GM23338 (cell line): ENCODE measurements at regions not wholly inside any gene's neighbourhood (a gene's known extent, or its start where the extent isn't known, plus 50 kb on each side); places are given as distances from the start of the nearest gene placed in this dataset.

Experiments used
- ATAC-seq: fragments of 200-7000 bp; cut with Tn5 transposase; 3 replicates; pipeline ENCODE4 v1.9.1; 2020
- DNase-seq: peaks from one replicate; pipeline ENCODE4 v3.0.0-alpha.2; 2015; ENCODE audit warnings: low spot score
- H2AFZ ChIP-seq: fragments of 200-600 bp; sonication (generic); 2 replicates; pipeline ENCODE4 v1.8.0; 2016; ENCODE audit warnings: antibody characterized with exemption, mild to moderate bottlenecking, moderate library complexity
- H3F3A ChIP-seq: fragments of 200-600 bp; sonication (generic); replicated peaks from 2 replicates; pipeline ENCODE4 v1.8.0; 2017; ENCODE audit warnings: antibody characterized with exemption, mixed run types, low read depth
- H3K27ac ChIP-seq: fragments of 200-600 bp; sonication (generic); 2 replicates; pipeline ENCODE4 v1.6.1; 2016; ENCODE audit warnings: low read depth
- H3K27me3 ChIP-seq: fragments of 200-600 bp; sonication (generic); 2 replicates; pipeline ENCODE4 v1.8.0; 2016; ENCODE audit warnings: mild to moderate bottlenecking, mixed run types, moderate library complexity; ENCODE audit not compliant: insufficient read depth
- H3K36me3 ChIP-seq: fragments of 200-600 bp; sonication (generic); 2 replicates; pipeline ENCODE4 v1.8.0; 2016; ENCODE audit warnings: mild to moderate bottlenecking; ENCODE audit not compliant: insufficient read depth
- H3K4me1 ChIP-seq: fragments of 200-600 bp; sonication (generic); 2 replicates; pipeline ENCODE4 v1.8.0; 2016; ENCODE audit warnings: mild to moderate bottlenecking, moderate library complexity; ENCODE audit not compliant: insufficient read depth
- H3K4me2 ChIP-seq: fragments of 200-600 bp; sonication (generic); 2 replicates; pipeline ENCODE4 v1.7.1; 2017; ENCODE audit warnings: mixed run types
- H3K4me3 ChIP-seq: fragments of 200-600 bp; sonication (generic); 2 replicates; pipeline ENCODE4 v1.6.1; 2016; ENCODE audit warnings: mixed run types
- H3K79me2 ChIP-seq: fragments of 200-600 bp; sonication (generic); replicated peaks from 2 replicates; pipeline ENCODE4 v1.8.0; 2017; ENCODE audit warnings: mild to moderate bottlenecking; ENCODE audit not compliant: insufficient read depth
- H3K9me2 ChIP-seq: fragments of 200-600 bp; sonication (generic); 2 replicates; pipeline ENCODE4 v1.8.0; 2017; ENCODE audit not compliant: insufficient read depth
- H4K20me1 ChIP-seq: fragments of 200-600 bp; sonication (generic); replicated peaks from 2 replicates; pipeline ENCODE4 v1.8.0; 2017; ENCODE audit warnings: mild to moderate bottlenecking; ENCODE audit not compliant: insufficient read depth
- H3K27ac Mint-ChIP-seq: 2 replicates; pipeline ENCODE4 v1.8.0; 2020; ENCODE audit warnings: inconsistent platforms, mild to moderate bottlenecking, moderate library complexity, mixed read lengths
- H3K27me3 Mint-ChIP-seq: 3 replicates; pipeline ENCODE4 v1.8.0; 2022; ENCODE audit warnings: low read depth, mild to moderate bottlenecking, moderate library complexity, mixed read lengths, inconsistent platforms; ENCODE audit not compliant: insufficient read depth, poor library complexity
- H3K36me3 Mint-ChIP-seq: 3 replicates; pipeline ENCODE4 v1.8.0; 2021; ENCODE audit warnings: low read depth, mild to moderate bottlenecking, inconsistent platforms, moderate library complexity, mixed read lengths
- H3K4me1 Mint-ChIP-seq: 3 replicates; pipeline ENCODE4 v1.8.0; 2020; ENCODE audit warnings: mild to moderate bottlenecking, inconsistent platforms, mixed read lengths
- H3K4me3 Mint-ChIP-seq: 3 replicates; pipeline ENCODE4 v1.8.0; 2021; ENCODE audit warnings: moderate library complexity, mild to moderate bottlenecking, inconsistent platforms, mixed read lengths
- H3K9me3 Mint-ChIP-seq: 3 replicates; pipeline ENCODE4 v1.8.0; 2020; ENCODE audit warnings: moderate library complexity, mild to moderate bottlenecking, inconsistent platforms, mixed read lengths
- CREB1 ChIP-seq: fragments of 250-450 bp; sonication (Bioruptor Pico); IDR thresholded peaks from 2 replicates; pipeline ENCODE4 v1.5.0; 2020; ENCODE audit warnings: low read depth, mild to moderate bottlenecking, moderate library complexity
- CTCF ChIP-seq, 2 experiments: fragments of 200-600 bp in 1 of 2; sonication (generic) in 1 of 2; conservative IDR thresholded peaks; 2 replicates each; pipeline versions ENCODE4 v1.5.1 to v1.6.1; 2016 to 2017; ENCODE audit warnings: antibody characterized with exemption in 2 of 2, low read depth in 2 of 2, mild to moderate bottlenecking in 2 of 2, moderate library complexity in 1 of 2
- EZH2 ChIP-seq: fragments of 200-600 bp; sonication (generic); IDR thresholded peaks from one replicate; pipeline ENCODE4 v1.8.0; 2017; ENCODE audit warnings: antibody characterized with exemption, mild to moderate bottlenecking, low read depth; ENCODE audit not compliant: unreplicated experiment
- EZH2phosphoT487 ChIP-seq: fragments of 200-600 bp; sonication (generic); IDR thresholded peaks from one replicate; pipeline ENCODE4 v1.8.1; 2018; ENCODE audit warnings: antibody characterized with exemption; ENCODE audit not compliant: unreplicated experiment
- JUNB ChIP-seq: IDR thresholded peaks from one replicate; pipeline ENCODE4 v1.6.1; 2016; ENCODE audit warnings: antibody characterized with exemption; ENCODE audit not compliant: unreplicated experiment
- NANOG ChIP-seq: IDR thresholded peaks from 2 replicates; pipeline ENCODE4 v1.6.1; 2016; ENCODE audit warnings: antibody characterized with exemption, borderline replicate concordance
- POLR2AphosphoS5 ChIP-seq: IDR thresholded peaks from 2 replicates; pipeline ENCODE4 v1.6.1; 2016; ENCODE audit warnings: antibody characterized with exemption, low read depth
- REST ChIP-seq: IDR thresholded peaks from one replicate; pipeline ENCODE4 v1.6.1; 2018; ENCODE audit warnings: antibody characterized with exemption; ENCODE audit not compliant: unreplicated experiment
- STAT1 ChIP-seq: IDR thresholded peaks from one replicate; pipeline ENCODE4 v1.6.1; 2016; ENCODE audit warnings: antibody characterized with exemption; ENCODE audit not compliant: unreplicated experiment
- ZNF114 ChIP-seq: fragments of 250-450 bp; sonication (Bioruptor Pico); IDR thresholded peaks from 2 replicates; pipeline ENCODE4 v1.5.0; 2020; ENCODE audit warnings: mild to moderate bottlenecking, moderate library complexity
- ZNF331 ChIP-seq: fragments of 250-450 bp; sonication (Bioruptor Pico); IDR thresholded peaks from 2 replicates; pipeline ENCODE4 v1.5.0; 2020; ENCODE audit warnings: low read depth, mild to moderate bottlenecking, moderate library complexity
- TF ChIP-seq, protein P1 (sequence below): IDR thresholded peaks from 2 replicates; pipeline ENCODE4 v1.6.1; 2016; ENCODE audit warnings: antibody characterized with exemption
- TF ChIP-seq, protein P2 (sequence below): fragments of 250-450 bp; sonication (Bioruptor Pico); IDR thresholded peaks from 2 replicates; pipeline ENCODE4 v1.5.0; 2020; ENCODE audit warnings: mild to moderate bottlenecking, moderate library complexity

GRCh38 chr7:9149499-9150082, 716.2 kb downstream of the NXPH1 start:
- peak overlapping the region; percentile 81 for H3K27ac Mint-ChIP-seq
- H2AFZ ChIP-seq, result no peak overlapping the region
- no peak for ATAC-seq

More at GRCh38 chr7:9149499-9150082, 716.2 kb downstream of the NXPH1 start:
- H3K27ac ChIP-seq, result no peak overlapping the region
- no peak overlapping the region for H3K4me3 Mint-ChIP-seq
- no peaks in the 10 kb centered on the region for H3K27me3 Mint-ChIP-seq
- TF ChIP-seq JUNB (no peak), STAT1 (no peak), EZH2phosphoT487 (no peak), ZNF331 (CRISPR knock-in tag) (no peak), POLR2AphosphoS5 (no peak), CTCF (conservative IDR thresholded peaks at IDR 0.05; ENCODE audit: low read depth in 2 of 2) (no peak), EZH2 (no peak), ZNF114 (no peak), CREB1 (no peak), NANOG (no peak), REST (no peak)
- TF ChIP-seq, protein P1, sequence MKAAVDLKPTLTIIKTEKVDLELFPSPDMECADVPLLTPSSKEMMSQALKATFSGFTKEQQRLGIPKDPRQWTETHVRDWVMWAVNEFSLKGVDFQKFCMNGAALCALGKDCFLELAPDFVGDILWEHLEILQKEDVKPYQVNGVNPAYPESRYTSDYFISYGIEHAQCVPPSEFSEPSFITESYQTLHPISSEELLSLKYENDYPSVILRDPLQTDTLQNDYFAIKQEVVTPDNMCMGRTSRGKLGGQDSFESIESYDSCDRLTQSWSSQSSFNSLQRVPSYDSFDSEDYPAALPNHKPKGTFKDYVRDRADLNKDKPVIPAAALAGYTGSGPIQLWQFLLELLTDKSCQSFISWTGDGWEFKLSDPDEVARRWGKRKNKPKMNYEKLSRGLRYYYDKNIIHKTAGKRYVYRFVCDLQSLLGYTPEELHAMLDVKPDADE, result no peak
- TF ChIP-seq, protein P2, sequence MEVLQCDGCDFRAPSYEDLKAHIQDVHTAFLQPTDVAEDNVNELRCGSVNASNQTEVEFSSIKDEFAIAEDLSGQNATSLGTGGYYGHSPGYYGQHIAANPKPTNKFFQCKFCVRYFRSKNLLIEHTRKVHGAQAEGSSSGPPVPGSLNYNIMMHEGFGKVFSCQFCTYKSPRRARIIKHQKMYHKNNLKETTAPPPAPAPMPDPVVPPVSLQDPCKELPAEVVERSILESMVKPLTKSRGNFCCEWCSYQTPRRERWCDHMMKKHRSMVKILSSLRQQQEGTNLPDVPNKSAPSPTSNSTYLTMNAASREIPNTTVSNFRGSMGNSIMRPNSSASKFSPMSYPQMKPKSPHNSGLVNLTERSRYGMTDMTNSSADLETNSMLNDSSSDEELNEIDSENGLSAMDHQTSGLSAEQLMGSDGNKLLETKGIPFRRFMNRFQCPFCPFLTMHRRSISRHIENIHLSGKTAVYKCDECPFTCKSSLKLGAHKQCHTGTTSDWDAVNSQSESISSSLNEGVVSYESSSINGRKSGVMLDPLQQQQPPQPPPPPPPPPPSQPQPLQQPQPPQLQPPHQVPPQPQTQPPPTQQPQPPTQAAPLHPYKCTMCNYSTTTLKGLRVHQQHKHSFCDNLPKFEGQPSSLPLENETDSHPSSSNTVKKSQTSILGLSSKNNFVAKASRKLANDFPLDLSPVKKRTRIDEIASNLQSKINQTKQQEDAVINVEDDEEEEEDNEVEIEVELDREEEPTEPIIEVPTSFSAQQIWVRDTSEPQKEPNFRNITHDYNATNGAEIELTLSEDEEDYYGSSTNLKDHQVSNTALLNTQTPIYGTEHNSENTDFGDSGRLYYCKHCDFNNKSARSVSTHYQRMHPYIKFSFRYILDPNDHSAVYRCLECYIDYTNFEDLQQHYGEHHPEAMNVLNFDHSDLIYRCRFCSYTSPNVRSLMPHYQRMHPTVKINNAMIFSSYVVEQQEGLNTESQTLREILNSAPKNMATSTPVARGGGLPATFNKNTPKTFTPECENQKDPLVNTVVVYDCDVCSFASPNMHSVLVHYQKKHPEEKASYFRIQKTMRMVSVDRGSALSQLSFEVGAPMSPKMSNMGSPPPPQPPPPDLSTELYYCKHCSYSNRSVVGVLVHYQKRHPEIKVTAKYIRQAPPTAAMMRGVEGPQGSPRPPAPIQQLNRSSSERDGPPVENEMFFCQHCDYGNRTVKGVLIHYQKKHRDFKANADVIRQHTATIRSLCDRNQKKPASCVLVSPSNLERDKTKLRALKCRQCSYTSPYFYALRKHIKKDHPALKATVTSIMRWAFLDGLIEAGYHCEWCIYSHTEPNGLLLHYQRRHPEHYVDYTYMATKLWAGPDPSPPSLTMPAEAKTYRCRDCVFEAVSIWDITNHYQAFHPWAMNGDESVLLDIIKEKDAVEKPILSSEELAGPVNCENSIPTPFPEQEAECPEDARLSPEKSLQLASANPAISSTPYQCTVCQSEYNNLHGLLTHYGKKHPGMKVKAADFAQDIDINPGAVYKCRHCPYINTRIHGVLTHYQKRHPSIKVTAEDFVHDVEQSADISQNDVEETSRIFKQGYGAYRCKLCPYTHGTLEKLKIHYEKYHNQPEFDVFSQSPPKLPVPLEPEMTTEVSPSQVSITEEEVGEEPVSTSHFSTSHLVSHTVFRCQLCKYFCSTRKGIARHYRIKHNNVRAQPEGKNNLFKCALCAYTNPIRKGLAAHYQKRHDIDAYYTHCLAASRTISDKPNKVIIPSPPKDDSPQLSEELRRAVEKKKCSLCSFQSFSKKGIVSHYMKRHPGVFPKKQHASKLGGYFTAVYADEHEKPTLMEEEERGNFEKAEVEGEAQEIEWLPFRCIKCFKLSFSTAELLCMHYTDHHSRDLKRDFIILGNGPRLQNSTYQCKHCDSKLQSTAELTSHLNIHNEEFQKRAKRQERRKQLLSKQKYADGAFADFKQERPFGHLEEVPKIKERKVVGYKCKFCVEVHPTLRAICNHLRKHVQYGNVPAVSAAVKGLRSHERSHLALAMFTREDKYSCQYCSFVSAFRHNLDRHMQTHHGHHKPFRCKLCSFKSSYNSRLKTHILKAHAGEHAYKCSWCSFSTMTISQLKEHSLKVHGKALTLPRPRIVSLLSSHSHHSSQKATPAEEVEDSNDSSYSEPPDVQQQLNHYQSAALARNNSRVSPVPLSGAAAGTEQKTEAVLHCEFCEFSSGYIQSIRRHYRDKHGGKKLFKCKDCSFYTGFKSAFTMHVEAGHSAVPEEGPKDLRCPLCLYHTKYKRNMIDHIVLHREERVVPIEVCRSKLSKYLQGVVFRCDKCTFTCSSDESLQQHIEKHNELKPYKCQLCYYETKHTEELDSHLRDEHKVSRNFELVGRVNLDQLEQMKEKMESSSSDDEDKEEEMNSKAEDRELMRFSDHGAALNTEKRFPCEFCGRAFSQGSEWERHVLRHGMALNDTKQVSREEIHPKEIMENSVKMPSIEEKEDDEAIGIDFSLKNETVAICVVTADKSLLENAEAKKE (CRISPR knock-in tag), result no peak
- no peaks in the 10 kb centered on the region for H3K27me3 ChIP-seq
- H3K9me3 Mint-ChIP-seq, result peaks cover 3% of the 10 kb centered on the region; the same call in 1 of the 3 replicates
- H3K36me3 Mint-ChIP-seq, result peaks cover 5% of the 10 kb centered on the region; the same call in 1 of the 3 replicates
- no peak overlapping the region for H3K4me3 ChIP-seq
- H3K9me2 ChIP-seq, result no peaks in the 10 kb centered on the region; the same call in 1 of the 2 replicates
- peaks cover 31% of the 10 kb centered on the region for H3K4me1 ChIP-seq
- no peaks in the 10 kb centered on the region for H3K79me2 ChIP-seq
- H3F3A ChIP-seq, result no peaks in the 10 kb centered on the region
- no peaks in the 10 kb centered on the region for H3K36me3 ChIP-seq
- H4K20me1 ChIP-seq, result no peaks in the 10 kb centered on the region
- no peak overlapping the region for H3K4me2 ChIP-seq
- DNase-seq, result no peak
- peaks cover 35% of the 10 kb centered on the region for H3K4me1 Mint-ChIP-seq
